Sigmoid colon (tissue), 4 donors: ENCODE measurements at regions not wholly inside any gene's neighbourhood (a gene's known extent, or its start where the extent isn't known, plus 50 kb on each side); places are given as distances from the start of the nearest gene placed in this dataset.

Source experiments
- EP300 ChIP-seq, 4 donors: sonication (generic); formaldehyde crosslinking; IDR thresholded peaks; one replicate each; pipeline ENCODE4 v1.6.1; 2017; ENCODE audit warnings: antibody characterized with exemption in 4 of 4
- POLR2AphosphoS5 ChIP-seq, 4 donors: sonication (generic); formaldehyde crosslinking; IDR thresholded peaks; one replicate each; pipeline ENCODE4 v1.6.1; 2017; ENCODE audit warnings: antibody characterized with exemption in 4 of 4
- TF ChIP-seq, protein P1 (sequence below), 4 experiments: fragments of 450-650 bp in 3 of 4; fragments of 200-600 bp in 1 of 4; IDR thresholded peaks; one replicate each; pipeline ENCODE4 v1.5.1; 2016 to 2019; ENCODE audit warnings: antibody characterized with exemption in 4 of 4, mild to moderate bottlenecking in 3 of 4, moderate library complexity in 2 of 4

DNA sequence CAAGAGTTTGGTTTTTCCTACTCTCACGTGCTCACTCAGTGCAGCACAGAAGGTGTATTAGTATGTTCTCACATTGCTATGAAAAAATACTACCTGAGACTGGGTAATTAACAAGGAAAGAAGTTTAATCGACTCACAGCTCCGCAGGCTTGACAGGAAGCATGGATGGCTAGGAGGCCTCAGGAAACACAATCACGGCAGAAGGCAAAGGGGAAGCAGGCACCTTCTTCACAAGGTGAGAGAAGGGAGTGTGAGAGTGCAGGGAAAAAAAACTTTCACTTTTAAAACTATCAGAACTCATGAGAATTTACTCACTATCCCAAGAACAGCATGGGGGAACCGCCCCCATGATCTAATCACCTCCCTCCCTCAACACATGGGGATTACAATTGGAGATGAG is 185.8 kb upstream of the TMPO start:
- TF ChIP-seq, protein P1, sequence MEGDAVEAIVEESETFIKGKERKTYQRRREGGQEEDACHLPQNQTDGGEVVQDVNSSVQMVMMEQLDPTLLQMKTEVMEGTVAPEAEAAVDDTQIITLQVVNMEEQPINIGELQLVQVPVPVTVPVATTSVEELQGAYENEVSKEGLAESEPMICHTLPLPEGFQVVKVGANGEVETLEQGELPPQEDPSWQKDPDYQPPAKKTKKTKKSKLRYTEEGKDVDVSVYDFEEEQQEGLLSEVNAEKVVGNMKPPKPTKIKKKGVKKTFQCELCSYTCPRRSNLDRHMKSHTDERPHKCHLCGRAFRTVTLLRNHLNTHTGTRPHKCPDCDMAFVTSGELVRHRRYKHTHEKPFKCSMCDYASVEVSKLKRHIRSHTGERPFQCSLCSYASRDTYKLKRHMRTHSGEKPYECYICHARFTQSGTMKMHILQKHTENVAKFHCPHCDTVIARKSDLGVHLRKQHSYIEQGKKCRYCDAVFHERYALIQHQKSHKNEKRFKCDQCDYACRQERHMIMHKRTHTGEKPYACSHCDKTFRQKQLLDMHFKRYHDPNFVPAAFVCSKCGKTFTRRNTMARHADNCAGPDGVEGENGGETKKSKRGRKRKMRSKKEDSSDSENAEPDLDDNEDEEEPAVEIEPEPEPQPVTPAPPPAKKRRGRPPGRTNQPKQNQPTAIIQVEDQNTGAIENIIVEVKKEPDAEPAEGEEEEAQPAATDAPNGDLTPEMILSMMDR (IDR thresholded peaks at IDR 0.05), result no peak
- TF ChIP-seq POLR2AphosphoS5 (IDR thresholded peaks at IDR 0.05) (no peak), EP300 (IDR thresholded peaks at IDR 0.05) (no peak)
